ENCODE measurements at regions not wholly inside any gene's neighbourhood (a gene's known extent, or its start where the extent isn't known, plus 50 kb on each side); places are given as distances from the start of the nearest gene placed in this dataset.
"Not testable (repeated sequence)": the region's sequence is repeated elsewhere in the genome, so short reads cannot be mapped to it uniquely, and the experiment has no call there.

DNA sequence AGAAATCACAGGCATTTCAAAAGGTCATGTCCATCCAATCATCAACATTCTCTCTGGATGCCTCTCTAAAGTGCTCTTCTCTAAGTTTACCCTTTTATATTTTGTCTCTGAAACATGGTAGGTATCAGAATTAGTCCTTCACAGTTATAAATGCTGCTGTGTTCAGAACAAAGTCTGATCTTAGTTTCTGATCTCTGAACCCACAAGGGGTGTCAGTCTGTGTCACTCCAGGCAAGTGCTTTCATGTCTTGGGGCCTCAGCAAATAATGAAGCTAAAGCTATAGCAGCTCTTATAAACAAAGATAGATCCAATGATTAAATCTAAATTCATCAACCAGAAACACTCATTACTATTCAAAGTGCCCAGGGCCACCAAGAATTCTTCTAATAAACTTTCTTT lies 281.7 kb downstream of the BCL2L11 start:
- TF ChIP-seq, protein P1, sequence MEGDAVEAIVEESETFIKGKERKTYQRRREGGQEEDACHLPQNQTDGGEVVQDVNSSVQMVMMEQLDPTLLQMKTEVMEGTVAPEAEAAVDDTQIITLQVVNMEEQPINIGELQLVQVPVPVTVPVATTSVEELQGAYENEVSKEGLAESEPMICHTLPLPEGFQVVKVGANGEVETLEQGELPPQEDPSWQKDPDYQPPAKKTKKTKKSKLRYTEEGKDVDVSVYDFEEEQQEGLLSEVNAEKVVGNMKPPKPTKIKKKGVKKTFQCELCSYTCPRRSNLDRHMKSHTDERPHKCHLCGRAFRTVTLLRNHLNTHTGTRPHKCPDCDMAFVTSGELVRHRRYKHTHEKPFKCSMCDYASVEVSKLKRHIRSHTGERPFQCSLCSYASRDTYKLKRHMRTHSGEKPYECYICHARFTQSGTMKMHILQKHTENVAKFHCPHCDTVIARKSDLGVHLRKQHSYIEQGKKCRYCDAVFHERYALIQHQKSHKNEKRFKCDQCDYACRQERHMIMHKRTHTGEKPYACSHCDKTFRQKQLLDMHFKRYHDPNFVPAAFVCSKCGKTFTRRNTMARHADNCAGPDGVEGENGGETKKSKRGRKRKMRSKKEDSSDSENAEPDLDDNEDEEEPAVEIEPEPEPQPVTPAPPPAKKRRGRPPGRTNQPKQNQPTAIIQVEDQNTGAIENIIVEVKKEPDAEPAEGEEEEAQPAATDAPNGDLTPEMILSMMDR (IDR thresholded peaks at IDR 0.05 in 4 of 5, conservative IDR thresholded peaks at IDR 0.05 in 1 of 5) = not testable (repeated sequence)
- TF ChIP-seq POLR2A (IDR thresholded peaks at IDR 0.05) = not testable (repeated sequence)
